GM12892 (cell line): ENCODE measurements at regions not wholly inside any gene's neighbourhood (a gene's known extent, or its start where the extent isn't known, plus 50 kb on each side); places are given as distances from the start of the nearest gene placed in this dataset.

Experiments used
- POLR2A ChIP-seq: IDR thresholded peaks from 2 replicates; pipeline ENCODE4 v1.6.1; 2011; ENCODE audit warnings: low read depth, low read length, control low read depth
- POLR2AphosphoS5 ChIP-seq: IDR thresholded peaks from 2 replicates; pipeline ENCODE4 v1.6.1; 2011; ENCODE audit warnings: low read depth, low read length, control low read depth

GRCh38 chr18:72180689-72181088 lies 363.5 kb downstream of the CBLN2 start:
- TF ChIP-seq POLR2A (no peak), POLR2AphosphoS5 (no peak)
